Cardiac muscle cell (in vitro differentiated cells and primary cell): ENCODE measurements at regions not wholly inside any gene's neighbourhood (a gene's known extent, or its start where the extent isn't known, plus 50 kb on each side); places are given as distances from the start of the nearest gene placed in this dataset.

Experiments
- DNase-seq, 2 donors: peaks; one replicate each; pipeline versions ENCODE4 v3.0.0 to v3.0.0-alpha.2; 2010 to 2017; ENCODE audit warnings: low read depth in 1 of 2, low spot score in 1 of 2
- H3K27ac ChIP-seq: fragments of 200-600 bp; sonication (generic); 2 replicates; pipeline ENCODE4 v1.5.1; 2016
- H3K27me3 ChIP-seq: fragments of 200-600 bp; sonication (generic); 2 replicates; pipeline ENCODE4 v1.6.0; 2016; ENCODE audit warnings: control low read depth
- H3K36me3 ChIP-seq: fragments of 200-600 bp; sonication (generic); 2 replicates; pipeline ENCODE4 v1.5.1; 2016; ENCODE audit warnings: control low read depth
- H3K4me1 ChIP-seq: fragments of 200-600 bp; sonication (generic); 2 replicates; pipeline ENCODE4 v1.8.1; 2017; ENCODE audit warnings: low read depth, mild to moderate bottlenecking, mixed run types
- H3K4me3 ChIP-seq: fragments of 200-600 bp; sonication (generic); 2 replicates; pipeline ENCODE4 v1.5.1; 2016; ENCODE audit warnings: mild to moderate bottlenecking
- H3K9me3 ChIP-seq: fragments of 200-600 bp; sonication (generic); 2 replicates; pipeline ENCODE4 v1.5.1; 2017; ENCODE audit warnings: low read depth, mild to moderate bottlenecking, control low read depth
- CTCF ChIP-seq: IDR thresholded peaks from 2 replicates; pipeline ENCODE4 v1.5.1; 2012; ENCODE audit warnings: low read depth, mild to moderate bottlenecking, low read length

- H3K4me1 ChIP-seq: peaks cover 7% of the 10 kb centered on the region
Measured at GRCh38 chr9:134494905-134495304, 146.7 kb upstream of the COL5A1 start.

GRCh38 chr9:134495881-134496412 is 145.7 kb upstream of the COL5A1 start:
- no peak for TF ChIP-seq CTCF
- H3K27me3 ChIP-seq: peaks cover 13% of the 10 kb centered on the region
- no peaks in the 10 kb centered on the region for H3K9me3 ChIP-seq
- DNase-seq: no peak
- no peaks in the 10 kb centered on the region for H3K36me3 ChIP-seq
- H3K27ac ChIP-seq: no peak overlapping the region
- no peak overlapping the region for H3K4me3 ChIP-seq
- peaks cover 7% of the 10 kb centered on the region for H3K4me1 ChIP-seq

More at GRCh38 chr9:134494905-134495304, 146.7 kb upstream of the COL5A1 start:
- H3K4me3 ChIP-seq: no peak overlapping the region
- H3K9me3 ChIP-seq: no peaks in the 10 kb centered on the region
- peaks cover 3% of the 10 kb centered on the region for H3K27me3 ChIP-seq
- TF ChIP-seq CTCF: no peak
- no peak for DNase-seq
- no peaks in the 10 kb centered on the region for H3K36me3 ChIP-seq
- no peak overlapping the region for H3K27ac ChIP-seq

- H3K27me3 ChIP-seq: peaks cover 20% of the 10 kb centered on the region
- H3K36me3 ChIP-seq: no peaks in the 10 kb centered on the region
- DNase-seq: peak in 1 of 2 donors; percentile 58
- no peak for TF ChIP-seq CTCF
- no peak overlapping the region for H3K4me3 ChIP-seq
- peaks cover 7% of the 10 kb centered on the region for H3K4me1 ChIP-seq
- H3K27ac ChIP-seq: no peak overlapping the region
- H3K9me3 ChIP-seq: no peaks in the 10 kb centered on the region
Measured at GRCh38 chr9:134496413-134497282, 145.0 kb upstream of the COL5A1 start.

- no peak for TF ChIP-seq CTCF
Measured at GRCh38 chr9:134497283-134497860, 144.2 kb upstream of the COL5A1 start.

GRCh38 chr9:134498814-134499166 is 142.8 kb upstream of the COL5A1 start:
- no peaks in the 10 kb centered on the region for H3K36me3 ChIP-seq
- no peak overlapping the region for H3K4me3 ChIP-seq
- no peak for DNase-seq
- peaks cover 39% of the 10 kb centered on the region for H3K27me3 ChIP-seq
- no peak overlapping the region for H3K27ac ChIP-seq
- no peaks in the 10 kb centered on the region for H3K4me1 ChIP-seq
- TF ChIP-seq CTCF: no peak
- no peaks in the 10 kb centered on the region for H3K9me3 ChIP-seq

More at GRCh38 chr9:134497283-134497860, 144.2 kb upstream of the COL5A1 start:
- H3K4me3 ChIP-seq: no peak overlapping the region
- H3K9me3 ChIP-seq: no peaks in the 10 kb centered on the region
- H3K27me3 ChIP-seq: peaks cover 28% of the 10 kb centered on the region
- DNase-seq: no peak
- no peaks in the 10 kb centered on the region for H3K36me3 ChIP-seq
- peaks cover 1% of the 10 kb centered on the region for H3K4me1 ChIP-seq
- H3K27ac ChIP-seq: no peak overlapping the region
